Fibroblast of upper back skin (primary cell): ENCODE measurements at regions not wholly inside any gene's neighbourhood (a gene's known extent, or its start where the extent isn't known, plus 50 kb on each side); places are given as distances from the start of the nearest gene placed in this dataset.

Source experiments
- DNase-seq: peaks from one replicate; pipeline ENCODE4 v3.0.0-alpha.2; 2013

- DNase-seq, result peak; percentile 9
Observed at GRCh38 chr14:51145246-51145645, 50.3 kb upstream of the TRIM9 start.

GRCh38 chr14:51147183-51147582 lies 52.3 kb upstream of the TRIM9 start:
- DNase-seq, result no peak

- no peak for DNase-seq
Observed at GRCh38 chr14:51155326-51155725, 60.4 kb upstream of the TRIM9 start.

GRCh38 chr14:51157012-51157411 lies 62.1 kb upstream of the TRIM9 start:
- peak; percentile 19 for DNase-seq

GRCh38 chr14:51160871-51161270 lies 66.0 kb upstream of the TRIM9 start:
- DNase-seq, result no peak

- DNase-seq, result no peak
Observed at GRCh38 chr14:51165415-51165814, 70.5 kb upstream of the TRIM9 start.

- DNase-seq, result peak; percentile 33
Observed at GRCh38 chr14:51167587-51168214, 72.3 kb upstream of the TMX1 start.

- no peak for DNase-seq
Observed at GRCh38 chr14:51168215-51168613, 71.8 kb upstream of the TMX1 start.

GRCh38 chr14:51173863-51174262 lies 66.2 kb upstream of the TMX1 start:
- no peak for DNase-seq

GRCh38 chr14:51176839-51177238 lies 63.2 kb upstream of the TMX1 start:
- DNase-seq, result peak; percentile 14

GRCh38 chr14:51180577-51180976 lies 59.5 kb upstream of the TMX1 start:
- no peak for DNase-seq

GRCh38 chr14:51182131-51182565 lies 57.9 kb upstream of the TMX1 start:
- no peak for DNase-seq

GRCh38 chr14:51185180-51185579 lies 54.9 kb upstream of the TMX1 start:
- DNase-seq, result no peak

GRCh38 chr14:51185754-51186153 lies 54.3 kb upstream of the TMX1 start:
- no peak for DNase-seq

GRCh38 chr14:51188566-51189185 lies 51.4 kb upstream of the TMX1 start:
- DNase-seq, result peak; percentile 2

GRCh38 chr14:51189600-51190376 lies 50.3 kb upstream of the TMX1 start:
- DNase-seq, result no peak
